Stimulated activated CD8-positive, alpha-beta memory T cell treated with anti-CD3 and anti-CD28 coated beads, Interleukin-12 subunit alpha, Interleukin-12 subunit beta, amount 100 ng/mL, for 1 hour (primary cell): ENCODE measurements at regions not wholly inside any gene's neighbourhood (a gene's known extent, or its start where the extent isn't known, plus 50 kb on each side); places are given as distances from the start of the nearest gene placed in this dataset.

Experiments
- DNase-seq: peaks from one replicate; pipeline ENCODE4 v3.0.0-alpha.2; 2020; ENCODE audit warnings: low read depth

- no peak for DNase-seq
Measured at GRCh38 chr15:87805117-87805820, 451.3 kb downstream of the NTRK3 start.

GRCh38 chr15:87804451-87804850 is 452.1 kb downstream of the NTRK3 start:
- no peak for DNase-seq

GRCh38 chr15:87799838-87800237 is 456.7 kb downstream of the NTRK3 start:
- DNase-seq: no peak

GRCh38 chr15:87799428-87799827 is 457.1 kb downstream of the NTRK3 start:
- no peak for DNase-seq

- no peak for DNase-seq
Measured at GRCh38 chr15:87793725-87794124, 462.8 kb downstream of the NTRK3 start.

GRCh38 chr15:87792250-87793040 is 464.1 kb downstream of the NTRK3 start:
- no peak for DNase-seq

GRCh38 chr15:87781959-87782625 is 474.4 kb downstream of the NTRK3 start:
- DNase-seq: no peak

GRCh38 chr15:87779746-87780145 is 476.8 kb downstream of the NTRK3 start:
- DNase-seq: no peak

GRCh38 chr15:87778358-87778757 is 478.2 kb downstream of the NTRK3 start:
- no peak for DNase-seq

- DNase-seq: no peak
Measured at GRCh38 chr15:87777054-87777561, 479.4 kb downstream of the NTRK3 start.

GRCh38 chr15:87767516-87767915 is 489.0 kb downstream of the NTRK3 start:
- DNase-seq: no peak

- DNase-seq: no peak
Measured at GRCh38 chr15:87764461-87765240, 491.9 kb downstream of the NTRK3 start.

- DNase-seq: no peak
Measured at GRCh38 chr15:87763837-87764236, 492.7 kb downstream of the NTRK3 start.

GRCh38 chr15:87761736-87762509 is 494.6 kb downstream of the NTRK3 start:
- DNase-seq: no peak

GRCh38 chr15:87760547-87761314 is 495.8 kb downstream of the NTRK3 start:
- DNase-seq: no peak

- no peak for DNase-seq
Measured at GRCh38 chr15:87758794-87759418, 497.6 kb downstream of the NTRK3 start.

GRCh38 chr15:87757084-87757483 is 499.5 kb downstream of the NTRK3 start:
- DNase-seq: no peak

GRCh38 chr15:87756072-87756471 is 500.5 kb downstream of the NTRK3 start:
- DNase-seq: no peak

GRCh38 chr15:87755226-87755625 is 501.3 kb downstream of the NTRK3 start:
- DNase-seq: no peak

- DNase-seq: no peak
Measured at GRCh38 chr15:87753539-87753938, 503.0 kb downstream of the NTRK3 start.
